RWPE1 (cell line): ENCODE measurements at regions not wholly inside any gene's neighbourhood (a gene's known extent, or its start where the extent isn't known, plus 50 kb on each side); places are given as distances from the start of the nearest gene placed in this dataset.

Source experiments
- CTCF ChIA-PET: fragments of 350-600 bp; sonication (Branson Sonifier 250); formaldehyde crosslinking; extraction: SDS; loops from one replicate; lab custom pipeline; 2021; lab: Yijun Ruan, JAX
- POLR2A ChIA-PET: fragments of 400-600 bp; formaldehyde crosslinking; extraction: SDS; loops from one replicate; lab custom pipeline; 2020; ENCODE audit warnings: antibody characterized with exemption; ENCODE audit not compliant: low non-redundant PET; lab: Yijun Ruan, JAX
- DNase-seq: peaks from one replicate; pipeline ENCODE4 v3.0.0; 2012; ENCODE audit warnings: low spot score
- H3K27ac ChIP-seq: fragments of 450-650 bp; 2 replicates; pipeline ENCODE4 v1.5.1; 2017
- CTCF ChIP-seq: fragments of 450-650 bp; conservative IDR thresholded peaks from 2 replicates; pipeline ENCODE4 v1.5.1; 2017; ENCODE audit warnings: low read depth, mild to moderate bottlenecking

GRCh38 chr10:128369101-128369650 is 243.0 kb upstream of the MKI67 start:
- no peak for TF ChIP-seq CTCF
- DNase-seq: no peak
- POLR2A ChIA-PET: no interaction called here
- no peak overlapping the region for H3K27ac ChIP-seq
- CTCF ChIA-PET: no interaction called here

GRCh38 chr10:128373071-128373749 is 247.0 kb upstream of the MKI67 start:
- POLR2A ChIA-PET: no interaction called here
- no peak for DNase-seq
- TF ChIP-seq CTCF: no peak
- CTCF ChIA-PET: no interaction called here
- no peak overlapping the region for H3K27ac ChIP-seq

- CTCF ChIA-PET: no interaction called here
- H3K27ac ChIP-seq: no peak overlapping the region
- no peak for DNase-seq
- POLR2A ChIA-PET: no interaction called here
- TF ChIP-seq CTCF: no peak
Measured at GRCh38 chr10:128373831-128374230, 247.6 kb upstream of the MKI67 start.

GRCh38 chr10:128375171-128375570 is 248.9 kb upstream of the MKI67 start:
- H3K27ac ChIP-seq: no peak overlapping the region
- POLR2A ChIA-PET: no interaction called here
- no peak for DNase-seq
- TF ChIP-seq CTCF: no peak
- CTCF ChIA-PET: no interaction called here

GRCh38 chr10:128377364-128377987 is 251.3 kb upstream of the MKI67 start:
- H3K27ac ChIP-seq: no peak overlapping the region
- DNase-seq: no peak
- no peak for TF ChIP-seq CTCF
- POLR2A ChIA-PET: no interaction called here
- CTCF ChIA-PET: no interaction called here

GRCh38 chr10:128377988-128378387 is 251.8 kb upstream of the MKI67 start:
- no peak overlapping the region for H3K27ac ChIP-seq
- no peak for TF ChIP-seq CTCF
- ChIA-PET POLR2A (no interaction called here), CTCF (no interaction called here)
- no peak for DNase-seq
